ENCODE measurements at regions not wholly inside any gene's neighbourhood (a gene's known extent, or its start where the extent isn't known, plus 50 kb on each side); places are given as distances from the start of the nearest gene placed in this dataset.
"Not testable (repeated sequence)": the region's sequence is repeated elsewhere in the genome, so short reads cannot be mapped to it uniquely, and the experiment has no call there.

DNA sequence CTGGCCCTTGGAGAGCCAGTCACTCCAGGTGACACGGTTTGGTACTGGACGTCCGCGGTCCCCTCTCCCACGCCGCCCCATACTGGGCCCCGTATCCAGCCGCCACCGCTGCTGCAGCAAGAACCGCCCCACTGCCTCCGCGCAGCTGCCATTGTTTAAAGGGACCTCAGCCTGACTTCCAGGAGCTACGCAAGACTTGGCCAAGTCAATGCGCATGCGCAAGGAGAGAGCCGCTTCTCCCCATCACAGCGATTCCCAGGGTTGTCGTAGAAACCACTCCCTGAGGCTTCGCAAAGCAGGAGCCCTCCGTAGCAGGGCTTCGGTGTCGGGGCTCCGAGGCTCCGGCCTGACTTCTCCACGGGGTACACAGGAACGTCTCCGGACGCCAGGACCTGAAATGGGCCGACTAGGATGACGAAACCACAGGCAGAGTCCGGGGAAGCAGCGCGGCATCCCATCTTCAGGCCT, 606.2 kb downstream of the KCNJ18 start:
- not testable (repeated sequence) for TF ChIP-seq CTCF, EZH2phosphoT487 (IDR thresholded peaks at IDR 0.05; ENCODE audit: low read length)
